ENCODE measurements at regions not wholly inside any gene's neighbourhood (a gene's known extent, or its start where the extent isn't known, plus 50 kb on each side); places are given as distances from the start of the nearest gene placed in this dataset.

DNA sequence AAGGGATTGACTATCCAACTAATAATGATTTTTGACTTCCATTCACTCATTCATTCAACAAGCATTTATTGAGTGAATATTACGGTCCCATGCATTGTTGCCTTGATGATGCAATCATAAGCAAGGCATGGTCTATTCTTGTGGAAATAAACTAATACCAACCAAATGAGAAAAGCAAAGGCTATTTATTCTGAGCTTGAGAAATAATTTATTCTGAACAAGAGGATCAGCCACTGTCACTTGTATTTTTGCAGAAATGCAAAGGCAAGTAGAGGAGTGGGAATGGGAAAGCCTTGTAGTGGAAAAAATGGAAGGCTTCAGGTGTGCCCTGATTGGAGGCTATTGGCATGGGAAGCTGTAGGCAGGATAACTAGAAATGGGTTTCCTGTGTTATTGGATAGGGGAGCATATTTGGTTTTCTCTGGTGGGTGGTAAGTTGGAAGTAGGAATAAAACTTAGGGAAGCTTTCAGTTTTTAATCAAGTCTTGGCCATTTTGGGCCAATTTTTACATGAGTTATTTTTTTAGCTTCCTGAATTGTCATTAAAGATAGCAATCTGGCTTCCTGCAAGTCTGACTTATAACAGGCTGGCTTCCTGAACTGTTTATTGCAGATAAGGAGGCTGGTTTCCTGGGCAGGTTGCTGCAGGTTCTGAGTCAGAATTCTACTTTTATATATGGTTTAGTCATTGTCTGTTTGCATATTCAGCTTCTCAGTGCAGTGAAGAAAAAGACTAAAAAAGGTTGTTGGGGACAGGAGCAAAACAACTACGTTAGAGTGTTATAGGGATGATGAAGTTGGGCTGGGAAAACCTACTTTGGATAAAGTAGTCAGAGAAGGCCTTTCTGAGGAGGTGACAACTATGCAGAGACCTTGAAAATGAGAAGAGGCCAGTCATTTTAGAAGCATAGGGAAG, 106.7 kb downstream of the APIP start:
- TF ChIP-seq, protein P1, sequence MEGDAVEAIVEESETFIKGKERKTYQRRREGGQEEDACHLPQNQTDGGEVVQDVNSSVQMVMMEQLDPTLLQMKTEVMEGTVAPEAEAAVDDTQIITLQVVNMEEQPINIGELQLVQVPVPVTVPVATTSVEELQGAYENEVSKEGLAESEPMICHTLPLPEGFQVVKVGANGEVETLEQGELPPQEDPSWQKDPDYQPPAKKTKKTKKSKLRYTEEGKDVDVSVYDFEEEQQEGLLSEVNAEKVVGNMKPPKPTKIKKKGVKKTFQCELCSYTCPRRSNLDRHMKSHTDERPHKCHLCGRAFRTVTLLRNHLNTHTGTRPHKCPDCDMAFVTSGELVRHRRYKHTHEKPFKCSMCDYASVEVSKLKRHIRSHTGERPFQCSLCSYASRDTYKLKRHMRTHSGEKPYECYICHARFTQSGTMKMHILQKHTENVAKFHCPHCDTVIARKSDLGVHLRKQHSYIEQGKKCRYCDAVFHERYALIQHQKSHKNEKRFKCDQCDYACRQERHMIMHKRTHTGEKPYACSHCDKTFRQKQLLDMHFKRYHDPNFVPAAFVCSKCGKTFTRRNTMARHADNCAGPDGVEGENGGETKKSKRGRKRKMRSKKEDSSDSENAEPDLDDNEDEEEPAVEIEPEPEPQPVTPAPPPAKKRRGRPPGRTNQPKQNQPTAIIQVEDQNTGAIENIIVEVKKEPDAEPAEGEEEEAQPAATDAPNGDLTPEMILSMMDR (conservative IDR thresholded peaks at IDR 0.05; ENCODE audit: low read depth, low read length) = no peak
- TF ChIP-seq EZH2phosphoT487 (IDR thresholded peaks at IDR 0.05; ENCODE audit: borderline replicate concordance, low read length) (no peak), EZH2 (IDR thresholded peaks at IDR 0.05; ENCODE audit: low read length, unreplicated experiment) (no peak)
